IPS-15b (cell line): ENCODE measurements at regions not wholly inside any gene's neighbourhood (a gene's known extent, or its start where the extent isn't known, plus 50 kb on each side); places are given as distances from the start of the nearest gene placed in this dataset.

Experiments
- H3K27me3 ChIP-seq: one replicate; pipeline ENCODE4 v1.6.1; 2013; ENCODE audit warnings: low read length; ENCODE audit not compliant: control insufficient read depth, insufficient read depth
- H3K36me3 ChIP-seq: one replicate; pipeline ENCODE4 v1.6.1; 2013; ENCODE audit warnings: low read length; ENCODE audit not compliant: control insufficient read depth, insufficient read depth
- H3K4me1 ChIP-seq: one replicate; pipeline ENCODE4 v1.6.1; 2013; ENCODE audit warnings: mild to moderate bottlenecking, low read length; ENCODE audit not compliant: control insufficient read depth, insufficient read depth
- H3K4me3 ChIP-seq: one replicate; pipeline ENCODE4 v1.5.1; 2013; ENCODE audit warnings: low read depth, low read length
- H3K9ac ChIP-seq: one replicate; pipeline ENCODE4 v1.6.1; 2013; ENCODE audit warnings: low read depth, mild to moderate bottlenecking, low read length
- H3K9me3 ChIP-seq: one replicate; pipeline ENCODE4 v1.6.1; 2013; ENCODE audit warnings: mild to moderate bottlenecking, low read length; ENCODE audit not compliant: control insufficient read depth, insufficient read depth

- no peaks in the 10 kb centered on the region for H3K9me3 ChIP-seq
- H3K4me1 ChIP-seq, result no peaks in the 10 kb centered on the region
- no peak overlapping the region for H3K9ac ChIP-seq
- no peak overlapping the region for H3K4me3 ChIP-seq
- H3K36me3 ChIP-seq, result no peaks in the 10 kb centered on the region
- no peaks in the 10 kb centered on the region for H3K27me3 ChIP-seq
Observed at GRCh38 chr21:35932232-35932911, 128.0 kb downstream of the SETD4 start.

- Histone ChIP-seq H3K36me3 (no peaks in the 10 kb centered on the region), H3K4me1 (no peaks in the 10 kb centered on the region), H3K9me3 (no peaks in the 10 kb centered on the region), H3K9ac (no peak overlapping the region), H3K27me3 (no peaks in the 10 kb centered on the region), H3K4me3 (no peak overlapping the region)
Observed at GRCh38 chr21:35929901-35930300, 130.4 kb downstream of the SETD4 start.

- Histone ChIP-seq H3K27me3 (no peaks in the 10 kb centered on the region), H3K4me3 (no peak overlapping the region), H3K9me3 (no peaks in the 10 kb centered on the region), H3K9ac (no peak overlapping the region), H3K4me1 (no peaks in the 10 kb centered on the region), H3K36me3 (no peaks in the 10 kb centered on the region)
Observed at GRCh38 chr21:35927262-35927661, 133.1 kb downstream of the SETD4 start.

- Histone ChIP-seq H3K36me3 (no peaks in the 10 kb centered on the region), H3K4me1 (no peaks in the 10 kb centered on the region), H3K9me3 (no peaks in the 10 kb centered on the region), H3K9ac (no peak overlapping the region), H3K27me3 (no peaks in the 10 kb centered on the region), H3K4me3 (no peak overlapping the region)
Observed at GRCh38 chr21:35926003-35926740, 134.2 kb downstream of the SETD4 start.

GRCh38 chr21:35925497-35925896 is 134.8 kb downstream of the SETD4 start:
- no peaks in the 10 kb centered on the region for H3K27me3 ChIP-seq
- H3K9me3 ChIP-seq, result no peaks in the 10 kb centered on the region
- no peaks in the 10 kb centered on the region for H3K36me3 ChIP-seq
- no peak overlapping the region for H3K4me3 ChIP-seq
- H3K9ac ChIP-seq, result no peak overlapping the region
- no peaks in the 10 kb centered on the region for H3K4me1 ChIP-seq

- Histone ChIP-seq H3K4me1 (no peaks in the 10 kb centered on the region), H3K9me3 (no peaks in the 10 kb centered on the region), H3K27me3 (no peaks in the 10 kb centered on the region), H3K36me3 (no peaks in the 10 kb centered on the region), H3K9ac (no peak overlapping the region), H3K4me3 (no peak overlapping the region)
Observed at GRCh38 chr21:35924714-35925301, 135.5 kb downstream of the SETD4 start.

- no peaks in the 10 kb centered on the region for H3K36me3 ChIP-seq
- no peaks in the 10 kb centered on the region for H3K4me1 ChIP-seq
- no peak overlapping the region for H3K9ac ChIP-seq
- H3K4me3 ChIP-seq, result no peak overlapping the region
- H3K27me3 ChIP-seq, result no peaks in the 10 kb centered on the region
- no peaks in the 10 kb centered on the region for H3K9me3 ChIP-seq
Observed at GRCh38 chr21:35923971-35924370, 136.4 kb downstream of the SETD4 start.

GRCh38 chr21:35922618-35923017 is 137.7 kb downstream of the SETD4 start:
- H3K27me3 ChIP-seq, result no peaks in the 10 kb centered on the region
- no peaks in the 10 kb centered on the region for H3K4me1 ChIP-seq
- H3K36me3 ChIP-seq, result no peaks in the 10 kb centered on the region
- no peak overlapping the region for H3K9ac ChIP-seq
- H3K4me3 ChIP-seq, result no peak overlapping the region
- no peaks in the 10 kb centered on the region for H3K9me3 ChIP-seq

- H3K27me3 ChIP-seq, result no peaks in the 10 kb centered on the region
- no peaks in the 10 kb centered on the region for H3K4me1 ChIP-seq
- H3K9ac ChIP-seq, result no peak overlapping the region
- H3K36me3 ChIP-seq, result no peaks in the 10 kb centered on the region
- H3K9me3 ChIP-seq, result no peaks in the 10 kb centered on the region
- no peak overlapping the region for H3K4me3 ChIP-seq
Observed at GRCh38 chr21:35921471-35921870, 138.9 kb downstream of the SETD4 start.

GRCh38 chr21:35920436-35920835 is 139.9 kb downstream of the SETD4 start:
- no peak overlapping the region for H3K4me3 ChIP-seq
- no peaks in the 10 kb centered on the region for H3K4me1 ChIP-seq
- H3K27me3 ChIP-seq, result no peaks in the 10 kb centered on the region
- H3K9ac ChIP-seq, result no peak overlapping the region
- H3K9me3 ChIP-seq, result no peaks in the 10 kb centered on the region
- no peaks in the 10 kb centered on the region for H3K36me3 ChIP-seq

GRCh38 chr21:35915030-35915429 is 145.3 kb downstream of the SETD4 start:
- no peaks in the 10 kb centered on the region for H3K4me1 ChIP-seq
- H3K9ac ChIP-seq, result no peak overlapping the region
- H3K9me3 ChIP-seq, result no peaks in the 10 kb centered on the region
- H3K36me3 ChIP-seq, result no peaks in the 10 kb centered on the region
- H3K27me3 ChIP-seq, result no peaks in the 10 kb centered on the region
- H3K4me3 ChIP-seq, result no peak overlapping the region
